Posterior cingulate gyrus (tissue), 11 donors: ENCODE measurements at regions not wholly inside any gene's neighbourhood (a gene's known extent, or its start where the extent isn't known, plus 50 kb on each side); places are given as distances from the start of the nearest gene placed in this dataset.

Experiments used
- DNase-seq, 10 donors: peaks; one replicate each; pipeline versions ENCODE4 v3.0.0 to v3.0.0-alpha.2; 2020 to 2021; ENCODE audit warnings: mixed read lengths in 3 of 10
- intact Hi-C: fragments of 100-400 bp; cut with DNase I; formaldehyde crosslinking; loops from one replicate; pipeline ENCODE4 v1.15.1; 2023

GRCh38 chr7:13159467-13160184 is 472.2 kb downstream of the ARL4A start:
- no peak for DNase-seq
- intact Hi-C loops = no loop called here

DNA sequence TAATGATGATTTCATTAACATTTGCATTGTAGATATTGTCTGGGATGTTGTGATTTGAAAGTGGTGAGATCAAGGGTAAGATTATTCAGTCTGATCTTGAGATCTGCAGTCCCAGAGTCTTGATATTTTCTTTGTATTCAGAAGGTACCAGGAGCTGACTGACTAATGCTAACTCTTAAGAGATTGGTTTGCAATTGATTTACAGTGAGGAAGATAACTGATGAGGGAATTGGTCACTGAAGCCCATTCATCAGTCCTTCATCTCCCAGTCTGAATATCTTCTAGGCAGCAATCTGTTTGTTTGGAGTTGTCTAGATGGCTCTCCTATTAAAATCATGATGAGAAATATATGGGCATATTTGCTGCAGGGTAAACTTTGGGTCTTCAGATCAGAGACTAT is 473.7 kb downstream of the ARL4A start:
- intact Hi-C loops = no loop called here
- DNase-seq = no peak

DNA sequence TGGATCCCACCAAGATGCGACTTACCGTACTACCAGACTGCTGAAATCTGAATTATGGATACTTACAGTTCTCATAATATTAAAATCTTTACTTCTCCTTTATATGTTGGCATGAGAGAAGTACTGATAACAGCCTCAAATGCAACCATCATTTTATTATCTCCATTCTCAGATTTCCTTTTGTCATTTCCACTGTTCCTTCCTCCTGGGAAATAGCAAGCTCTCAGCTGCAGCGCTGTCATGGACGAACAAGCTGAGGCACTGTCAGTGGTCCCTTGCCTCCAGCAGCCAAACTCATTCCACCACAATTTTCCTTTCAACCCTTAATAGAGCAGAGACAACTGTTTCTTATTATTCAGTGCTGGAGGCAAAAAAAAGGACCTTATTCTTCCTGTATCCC is 478.4 kb downstream of the ARL4A start:
- no peak for DNase-seq
- intact Hi-C loops = no loop called here

GRCh38 chr7:13166801-13167200 is 479.4 kb downstream of the ARL4A start:
- intact Hi-C loops = no loop called here
- no peak for DNase-seq

GRCh38 chr7:13169356-13169755 is 481.9 kb downstream of the ARL4A start:
- DNase-seq = no peak
- intact Hi-C loops = no loop called here

GRCh38 chr7:13174991-13175390 is 487.6 kb downstream of the ARL4A start:
- DNase-seq = no peak
- intact Hi-C loops = no loop called here

DNA sequence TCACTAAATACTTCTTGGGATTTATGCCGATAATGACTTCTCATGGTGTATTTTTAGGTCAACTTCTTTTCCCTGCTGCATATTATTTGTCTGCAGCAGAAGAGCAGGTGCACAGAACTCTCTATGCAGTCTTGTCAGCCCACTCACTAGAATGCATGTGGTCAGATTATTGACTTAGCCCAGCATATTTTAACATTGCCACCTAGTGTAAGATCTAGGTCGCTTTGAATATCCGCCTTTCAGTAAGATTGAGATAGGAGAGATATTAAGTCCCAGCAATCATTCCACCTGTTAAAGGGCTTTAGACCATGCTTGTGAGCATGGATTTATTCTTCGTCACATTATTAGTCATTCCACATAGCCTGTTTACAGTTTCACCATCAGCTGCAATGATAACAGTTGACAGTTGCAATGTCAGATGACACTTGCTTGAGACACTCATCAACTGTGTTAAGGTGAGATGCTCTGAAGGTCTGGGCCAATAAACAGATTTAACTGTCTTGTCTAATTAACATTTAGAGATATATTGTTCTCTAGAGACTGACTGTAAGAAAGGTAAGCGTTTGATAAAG is 491.7 kb downstream of the ARL4A start:
- intact Hi-C loops = no loop called here
- DNase-seq = no peak

DNA sequence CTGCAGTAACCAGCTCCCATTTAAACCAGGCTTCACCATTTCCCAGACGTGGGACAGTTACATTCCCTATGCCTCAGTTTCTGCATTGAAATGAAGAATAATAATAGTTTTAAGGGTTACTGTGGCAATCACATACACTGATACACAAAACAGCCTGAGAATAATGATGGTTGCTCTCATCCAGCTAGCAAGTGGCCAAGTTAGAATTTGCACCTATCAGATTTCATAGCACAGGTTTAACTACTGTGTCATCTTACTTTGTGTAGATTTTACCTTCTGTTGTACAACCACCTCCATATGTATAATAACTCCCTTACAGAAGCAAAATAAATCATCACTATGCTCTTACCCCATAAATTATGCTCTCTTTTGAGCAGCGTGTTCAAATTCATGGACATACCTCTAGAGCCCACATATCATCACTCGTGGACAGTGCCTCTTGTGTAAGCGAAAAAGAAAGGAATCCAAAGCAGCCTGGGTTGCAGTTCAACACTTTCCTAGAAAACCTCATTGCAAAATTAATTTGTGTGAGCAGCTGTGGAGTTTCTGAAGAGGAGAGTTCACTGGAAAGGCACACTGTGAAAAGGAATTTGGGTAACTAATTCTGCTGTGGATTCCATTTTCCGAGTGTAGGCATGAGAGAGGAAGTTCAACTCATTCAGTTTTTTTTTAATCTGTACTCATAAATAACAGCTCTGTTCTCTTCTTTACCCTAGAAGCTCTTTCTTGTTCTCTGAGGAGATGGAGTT is 492.5 kb downstream of the ARL4A start:
- intact Hi-C loops = loop anchor here (5.0 kb wide), 1 partner anchor 493 kb away; the partner anchor contains the start of gene ARL4A
- no peak for DNase-seq

DNA sequence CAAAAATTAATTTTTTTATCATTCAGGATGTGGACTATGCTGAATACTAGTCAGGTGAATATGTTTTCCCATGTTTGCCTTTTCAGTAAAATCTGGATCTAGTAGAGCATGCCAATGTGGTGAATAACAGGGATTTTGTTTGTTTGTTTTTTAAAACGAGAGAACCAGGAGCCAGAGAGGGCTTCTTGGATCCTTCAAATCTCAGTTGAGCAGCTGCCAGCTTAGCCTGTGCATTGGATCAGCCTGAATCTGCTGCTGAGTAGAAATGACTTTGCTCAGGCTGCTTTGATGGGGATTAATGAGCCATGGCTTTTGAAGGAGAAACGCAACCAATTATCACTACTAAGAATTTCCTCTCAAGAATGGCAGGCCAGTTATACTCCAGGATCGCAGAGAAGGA is 493.8 kb downstream of the ARL4A start:
- intact Hi-C loops = loop anchor here (5.0 kb wide), 1 partner anchor 494 kb away; the partner anchor contains the start of gene ARL4A
- DNase-seq = peak in 2 of 10 donors; percentile 9 to 37

DNA sequence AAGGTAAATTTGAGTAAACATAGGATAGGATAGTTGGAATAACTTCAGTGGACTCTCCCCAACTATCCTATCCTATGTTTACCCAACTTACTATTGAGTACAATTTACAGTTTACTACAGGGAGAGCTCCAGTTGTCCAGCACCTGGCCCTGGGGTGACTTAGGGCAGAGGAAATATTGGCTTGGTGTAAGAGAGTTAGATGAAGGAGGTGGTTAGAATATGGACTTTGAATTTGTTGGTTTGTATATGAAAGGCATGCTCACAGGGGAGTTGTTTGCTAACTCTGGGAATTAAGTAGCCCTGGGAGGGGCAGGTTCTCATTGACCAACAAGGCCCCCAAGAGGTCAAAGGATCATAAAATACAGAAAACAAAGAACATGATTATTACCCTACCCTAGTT is 497.7 kb downstream of the ARL4A start:
- no peak for DNase-seq
- intact Hi-C loops = no loop called here

DNA sequence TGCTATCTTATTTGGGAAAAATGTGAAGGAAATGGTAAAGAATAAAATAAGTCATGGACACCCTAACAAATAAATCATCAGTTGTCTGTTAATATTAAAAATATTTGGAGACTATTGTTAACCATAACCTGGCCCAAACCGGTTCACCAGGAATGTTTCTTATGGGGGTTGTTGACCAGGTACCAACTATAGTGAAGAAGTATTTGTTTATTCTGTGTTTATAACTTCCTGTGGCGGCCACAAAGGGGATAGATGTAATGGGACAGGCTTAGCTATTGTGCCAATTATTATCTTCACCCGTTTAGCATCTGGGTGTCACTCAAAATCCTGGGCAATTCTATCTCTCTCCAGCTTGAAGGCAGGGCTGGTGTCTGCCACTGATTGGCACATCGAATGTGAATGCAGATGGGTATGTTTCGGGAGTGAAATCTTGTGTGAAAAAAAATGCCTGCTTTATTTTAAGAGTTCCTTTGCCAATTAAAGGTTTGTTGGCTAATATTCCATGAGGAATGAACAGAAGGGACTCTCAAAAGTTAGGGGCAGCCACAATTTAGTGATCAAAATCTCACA is 500.9 kb downstream of the ARL4A start:
- peak in 1 of 10 donors; percentile 38 for DNase-seq
- intact Hi-C loops = no loop called here

DNA sequence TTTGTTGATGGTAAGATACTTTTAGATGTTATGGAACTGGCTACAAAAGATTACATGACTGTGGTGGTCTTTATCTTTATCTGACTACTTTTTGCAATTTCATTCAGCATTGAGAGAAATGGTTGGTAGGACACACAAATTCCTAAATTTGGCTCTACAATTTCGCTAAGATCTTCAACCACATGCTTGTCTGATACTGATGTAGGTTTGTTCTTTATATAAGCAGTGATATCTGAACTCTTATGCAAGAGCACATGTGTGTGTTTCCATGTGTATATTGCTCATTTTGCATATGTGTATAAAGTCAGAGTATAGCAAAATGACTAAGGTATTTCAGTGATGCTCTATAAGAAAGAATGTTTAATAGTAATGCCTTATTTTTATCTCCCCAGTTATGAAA is 501.5 kb downstream of the ARL4A start:
- no peak for DNase-seq
- intact Hi-C loops = no loop called here

GRCh38 chr7:13189668-13190067 is 502.2 kb downstream of the ARL4A start:
- DNase-seq = no peak
- intact Hi-C loops = no loop called here

DNA sequence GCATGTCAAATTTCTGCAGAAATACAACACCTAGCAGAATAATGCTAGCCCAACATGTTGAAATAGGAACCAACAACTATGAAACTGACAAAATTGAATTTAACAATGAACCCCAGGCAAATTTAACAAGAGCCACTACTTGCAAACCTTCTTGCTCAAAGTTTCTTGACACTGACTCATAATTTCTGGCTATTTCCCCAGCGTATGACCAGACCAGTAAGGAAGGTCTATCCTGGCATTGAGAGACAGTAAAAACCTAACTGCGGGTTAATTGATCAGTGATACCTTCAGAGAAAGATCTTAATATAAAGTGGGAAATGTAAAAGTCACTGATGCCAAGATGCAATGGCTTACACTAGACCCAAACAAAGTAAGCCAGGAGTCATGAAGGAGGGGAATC is 510.1 kb downstream of the ARL4A start:
- intact Hi-C loops = no loop called here
- DNase-seq = no peak

GRCh38 chr7:13198036-13198435 is 510.6 kb downstream of the ARL4A start:
- DNase-seq = no peak
- intact Hi-C loops = no loop called here

DNA sequence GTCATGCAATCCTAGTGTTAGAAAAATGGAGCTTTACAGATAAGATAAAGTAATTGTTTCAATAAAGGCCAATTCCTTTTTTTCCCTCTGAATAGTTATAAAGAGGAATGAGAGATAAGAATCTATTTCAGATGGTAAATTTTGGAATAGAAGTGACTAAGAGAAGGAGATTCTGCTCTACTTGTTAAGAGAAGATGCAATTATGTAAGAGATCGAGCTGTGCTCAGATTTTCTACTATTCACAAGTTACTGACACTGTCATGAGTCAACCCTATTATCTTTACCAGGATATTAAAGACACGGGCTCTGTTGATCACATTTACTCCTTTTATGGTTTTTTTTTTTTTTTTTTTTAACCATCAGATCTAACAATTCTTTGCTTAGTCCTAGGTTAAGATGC is 511.3 kb downstream of the ARL4A start:
- intact Hi-C loops = no loop called here
- DNase-seq = no peak

DNA sequence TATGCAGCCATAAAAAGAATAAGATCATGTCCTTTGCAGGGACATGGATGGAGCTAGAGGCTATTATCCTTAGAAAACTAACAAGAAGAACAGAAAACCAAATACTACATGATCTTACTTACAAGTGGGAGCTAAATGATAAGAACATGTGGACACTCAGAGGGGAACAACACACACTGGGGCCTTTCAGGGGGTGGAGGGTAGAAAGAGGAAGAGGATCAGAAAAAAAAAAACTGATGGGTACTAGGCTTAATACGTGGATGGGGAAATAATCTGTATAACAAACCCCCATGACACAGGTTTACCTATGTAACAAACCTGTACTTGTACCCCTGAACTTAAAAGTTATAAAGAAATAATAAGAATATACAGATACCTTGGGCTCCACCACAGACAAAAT is 514.2 kb downstream of the ARL4A start:
- no peak for DNase-seq
- intact Hi-C loops = no loop called here

DNA sequence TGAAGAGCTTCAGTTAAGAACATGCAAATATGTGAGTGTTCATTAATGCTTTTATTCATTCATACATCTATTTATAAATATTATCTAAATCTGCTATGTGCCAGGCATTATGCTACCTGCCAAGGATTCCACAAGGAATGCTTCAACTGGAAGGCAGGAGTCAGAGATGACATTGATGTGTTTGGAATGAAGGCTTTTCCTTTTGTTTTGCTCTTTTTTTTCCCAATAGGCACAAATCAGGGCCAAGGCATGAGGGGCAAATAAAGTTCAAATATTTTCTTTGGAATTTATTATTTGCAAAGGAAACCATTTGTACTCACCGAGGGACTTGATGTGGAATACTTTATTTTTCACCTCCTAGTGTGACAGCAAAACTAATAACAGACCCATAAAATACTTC is 530.3 kb downstream of the ARL4A start:
- DNase-seq = no peak
- intact Hi-C loops = no loop called here

GRCh38 chr7:13225068-13225467 is 537.6 kb downstream of the ARL4A start:
- intact Hi-C loops = no loop called here

DNA sequence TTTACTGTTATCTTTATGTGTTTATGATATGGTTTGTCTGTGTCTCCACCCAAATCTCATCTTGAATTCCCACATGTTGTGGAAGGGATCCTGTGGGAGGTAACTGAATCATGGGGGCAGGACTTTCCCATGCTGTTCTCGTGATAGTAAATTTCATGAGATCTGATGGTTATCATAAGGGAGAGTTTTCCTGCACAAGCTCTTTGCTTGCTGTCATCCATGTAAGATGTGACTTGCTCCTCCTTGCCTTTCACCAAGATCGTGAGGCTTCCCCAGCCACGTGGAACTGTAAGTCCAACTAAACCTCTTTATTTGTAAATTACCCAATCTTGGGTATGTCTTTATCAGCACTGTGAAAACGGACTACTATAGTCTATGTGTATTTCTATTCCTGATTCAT is 539.0 kb downstream of the ARL4A start:
- intact Hi-C loops = no loop called here
- no peak for DNase-seq

More at GRCh38 chr7:13225068-13225467, 537.6 kb downstream of the ARL4A start:
- no peak for DNase-seq

GRCh38 chr7:13231216-13231615 is 543.8 kb downstream of the ARL4A start:
- intact Hi-C loops = no loop called here
- no peak for DNase-seq
